ENCODE measurements at regions not wholly inside any gene's neighbourhood (a gene's known extent, or its start where the extent isn't known, plus 50 kb on each side); places are given as distances from the start of the nearest gene placed in this dataset.

DNA sequence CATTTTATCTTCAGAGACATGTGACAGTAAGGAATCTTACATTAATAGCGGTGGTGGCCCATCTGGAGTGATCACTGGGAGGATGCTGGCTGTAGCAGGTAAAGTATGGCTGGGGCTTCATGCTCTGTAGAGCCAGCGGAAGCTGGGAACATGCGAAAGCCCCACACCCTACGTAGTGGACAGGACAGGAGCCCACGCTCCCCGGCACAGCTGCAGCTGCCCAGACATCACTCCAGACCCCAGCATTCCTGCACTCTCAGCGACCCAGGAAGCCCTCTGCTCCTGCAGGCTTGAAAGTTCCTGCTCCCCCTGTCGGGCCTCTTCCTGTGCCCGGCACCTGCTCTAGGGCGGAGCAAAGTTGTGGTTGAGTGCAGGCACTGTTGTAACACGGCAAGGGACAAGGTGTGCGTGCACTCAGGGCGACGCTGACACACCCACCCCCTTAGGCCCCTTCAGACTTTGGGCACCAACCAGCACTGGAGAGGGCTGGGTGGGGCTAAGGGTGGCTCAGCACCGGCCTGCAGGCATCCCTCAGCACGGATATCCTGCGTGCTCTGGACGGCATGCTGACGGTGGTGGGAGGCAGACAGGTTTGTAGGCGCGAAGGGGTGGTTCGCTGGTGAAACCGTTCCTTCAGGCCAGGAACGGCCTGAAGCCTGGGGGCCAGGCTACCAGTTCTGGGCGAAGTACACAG is 568.3 kb downstream of the FSCB start:
- H4K20me1 ChIP-seq (ENCODE audit: control insufficient read depth, extremely low read depth, insufficient read depth, low read length), result no peaks in the 10 kb centered on the region
- no peak overlapping the region for H3K9ac ChIP-seq (ENCODE audit: insufficient read depth, low read length)
- H3K9me3 ChIP-seq (ENCODE audit: control insufficient read depth, insufficient read depth, low read depth, low read length), result no peaks in the 10 kb centered on the region
- TF ChIP-seq EZH2 (IDR thresholded peaks at IDR 0.05; ENCODE audit: low read length, missing control alignments), result no peak
- TF ChIP-seq, protein P1, sequence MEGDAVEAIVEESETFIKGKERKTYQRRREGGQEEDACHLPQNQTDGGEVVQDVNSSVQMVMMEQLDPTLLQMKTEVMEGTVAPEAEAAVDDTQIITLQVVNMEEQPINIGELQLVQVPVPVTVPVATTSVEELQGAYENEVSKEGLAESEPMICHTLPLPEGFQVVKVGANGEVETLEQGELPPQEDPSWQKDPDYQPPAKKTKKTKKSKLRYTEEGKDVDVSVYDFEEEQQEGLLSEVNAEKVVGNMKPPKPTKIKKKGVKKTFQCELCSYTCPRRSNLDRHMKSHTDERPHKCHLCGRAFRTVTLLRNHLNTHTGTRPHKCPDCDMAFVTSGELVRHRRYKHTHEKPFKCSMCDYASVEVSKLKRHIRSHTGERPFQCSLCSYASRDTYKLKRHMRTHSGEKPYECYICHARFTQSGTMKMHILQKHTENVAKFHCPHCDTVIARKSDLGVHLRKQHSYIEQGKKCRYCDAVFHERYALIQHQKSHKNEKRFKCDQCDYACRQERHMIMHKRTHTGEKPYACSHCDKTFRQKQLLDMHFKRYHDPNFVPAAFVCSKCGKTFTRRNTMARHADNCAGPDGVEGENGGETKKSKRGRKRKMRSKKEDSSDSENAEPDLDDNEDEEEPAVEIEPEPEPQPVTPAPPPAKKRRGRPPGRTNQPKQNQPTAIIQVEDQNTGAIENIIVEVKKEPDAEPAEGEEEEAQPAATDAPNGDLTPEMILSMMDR (conservative IDR thresholded peaks at IDR 0.05 in 1 of 2, IDR thresholded peaks at IDR 0.05 in 1 of 2; ENCODE audit: low read depth in 1 of 2, low read length in 2 of 2), result no peak
- H3K79me2 ChIP-seq (ENCODE audit: control insufficient read depth, insufficient read depth, low read length), result no peaks in the 10 kb centered on the region
- H3K27ac ChIP-seq (ENCODE audit: insufficient read depth, low read length), result no peak overlapping the region
- no peak overlapping the region for H3K4me2 ChIP-seq (ENCODE audit: extremely low read depth, insufficient read depth, low read length)
- no peaks in the 10 kb centered on the region for H3K4me1 ChIP-seq (ENCODE audit: control insufficient read depth, extremely low read depth, insufficient read depth, low read length)
- no peak for DNase-seq (ENCODE audit: low read depth in 2 of 2)
- H3K27me3 ChIP-seq (ENCODE audit: control insufficient read depth, insufficient read depth, low read length), result no peaks in the 10 kb centered on the region
- H2AFZ ChIP-seq (ENCODE audit: low read length), result no peak overlapping the region
- H3K36me3 ChIP-seq (ENCODE audit: control insufficient read depth, insufficient read depth, low read length), result no peaks in the 10 kb centered on the region
- H3K4me3 ChIP-seq (replicated peaks in 1 of 4; ENCODE audit: control extremely low read depth in 1 of 4, insufficient read depth in 1 of 4, low read depth in 3 of 4, low read length in 4 of 4), result no peak overlapping the region

DNA sequence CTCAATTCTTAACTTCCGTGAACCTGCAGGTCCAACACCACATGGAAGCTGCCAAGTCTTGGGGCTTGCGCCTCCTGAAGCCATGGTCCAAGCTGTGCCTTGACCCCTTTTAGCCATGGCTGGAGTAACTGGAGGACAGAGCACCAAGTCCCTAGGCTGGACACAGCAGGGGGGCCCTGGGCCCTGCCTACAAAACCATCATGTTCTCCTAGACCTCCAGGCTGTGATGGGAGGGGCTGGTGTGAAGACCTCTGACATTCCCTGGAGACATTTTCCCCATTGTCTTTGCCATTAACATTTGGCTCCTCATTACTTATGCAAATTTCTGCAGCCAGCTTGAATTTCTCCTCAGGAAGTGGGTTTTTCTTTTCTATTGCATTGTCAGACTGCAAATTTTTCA is 570.1 kb downstream of the FSCB start:
- Histone ChIP-seq H3K4me1 (ENCODE audit: control insufficient read depth, extremely low read depth, insufficient read depth, low read length) (no peaks in the 10 kb centered on the region), H3K27ac (ENCODE audit: insufficient read depth, low read length) (no peak overlapping the region)
- TF ChIP-seq, protein P1 (conservative IDR thresholded peaks at IDR 0.05 in 1 of 2, IDR thresholded peaks at IDR 0.05 in 1 of 2; ENCODE audit: low read depth in 1 of 2, low read length in 2 of 2), result no peak
- TF ChIP-seq EZH2 (IDR thresholded peaks at IDR 0.05; ENCODE audit: low read length, missing control alignments), result no peak

DNA sequence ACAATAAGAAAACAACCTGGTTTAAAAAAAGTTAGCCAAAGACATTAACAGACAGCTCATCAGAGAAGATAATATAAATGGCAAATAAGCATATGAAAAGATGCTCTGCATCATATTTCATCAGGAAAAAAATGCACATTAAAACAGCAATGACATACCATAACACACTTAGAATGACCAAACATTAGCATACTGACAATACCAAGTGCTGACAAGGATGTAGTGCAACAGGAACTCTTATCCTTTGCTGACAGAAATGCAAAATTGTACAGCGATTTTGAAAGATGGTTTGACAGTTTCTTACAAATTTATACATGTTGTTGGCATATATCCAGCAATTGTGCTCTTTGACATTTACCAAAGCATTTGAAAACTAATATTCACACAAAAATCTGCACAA is 573.0 kb downstream of the FSCB start:
- H3K9ac ChIP-seq (ENCODE audit: insufficient read depth, low read length), result no peak overlapping the region
- no peaks in the 10 kb centered on the region for H3K4me1 ChIP-seq (ENCODE audit: control insufficient read depth, extremely low read depth, insufficient read depth, low read length)
- TF ChIP-seq EZH2 (IDR thresholded peaks at IDR 0.05; ENCODE audit: low read length, missing control alignments), result no peak
- TF ChIP-seq, protein P1 (conservative IDR thresholded peaks at IDR 0.05 in 1 of 2, IDR thresholded peaks at IDR 0.05 in 1 of 2; ENCODE audit: low read depth in 1 of 2, low read length in 2 of 2), result no peak
- H2AFZ ChIP-seq (ENCODE audit: low read length), result no peak overlapping the region
- H3K27me3 ChIP-seq (ENCODE audit: control insufficient read depth, insufficient read depth, low read length), result no peaks in the 10 kb centered on the region
- no peak for DNase-seq (ENCODE audit: low read depth in 2 of 2)
- H4K20me1 ChIP-seq (ENCODE audit: control insufficient read depth, extremely low read depth, insufficient read depth, low read length), result no peaks in the 10 kb centered on the region
- H3K4me3 ChIP-seq (replicated peaks in 1 of 4; ENCODE audit: control extremely low read depth in 1 of 4, insufficient read depth in 1 of 4, low read depth in 3 of 4, low read length in 4 of 4), result no peak overlapping the region
- H3K27ac ChIP-seq (ENCODE audit: insufficient read depth, low read length), result no peak overlapping the region
- H3K36me3 ChIP-seq (ENCODE audit: control insufficient read depth, insufficient read depth, low read length), result no peaks in the 10 kb centered on the region
- no peaks in the 10 kb centered on the region for H3K9me3 ChIP-seq (ENCODE audit: control insufficient read depth, insufficient read depth, low read depth, low read length)
- H3K79me2 ChIP-seq (ENCODE audit: control insufficient read depth, insufficient read depth, low read length), result no peaks in the 10 kb centered on the region
- no peak overlapping the region for H3K4me2 ChIP-seq (ENCODE audit: extremely low read depth, insufficient read depth, low read length)

More for the DNA sequence above, 570.1 kb downstream of the FSCB start:
- Histone ChIP-seq H3K79me2 (ENCODE audit: control insufficient read depth, insufficient read depth, low read length) (no peaks in the 10 kb centered on the region), H2AFZ (ENCODE audit: low read length) (no peak overlapping the region), H3K4me3 (replicated peaks in 1 of 4; ENCODE audit: control extremely low read depth in 1 of 4, insufficient read depth in 1 of 4, low read depth in 3 of 4, low read length in 4 of 4) (no peak overlapping the region), H3K9ac (ENCODE audit: insufficient read depth, low read length) (no peak overlapping the region), H3K36me3 (ENCODE audit: control insufficient read depth, insufficient read depth, low read length) (no peaks in the 10 kb centered on the region), H4K20me1 (ENCODE audit: control insufficient read depth, extremely low read depth, insufficient read depth, low read length) (no peaks in the 10 kb centered on the region), H3K9me3 (ENCODE audit: control insufficient read depth, insufficient read depth, low read depth, low read length) (no peaks in the 10 kb centered on the region), H3K27me3 (ENCODE audit: control insufficient read depth, insufficient read depth, low read length) (no peaks in the 10 kb centered on the region), H3K4me2 (ENCODE audit: extremely low read depth, insufficient read depth, low read length) (no peak overlapping the region)
- DNase-seq (ENCODE audit: low read depth in 2 of 2), result no peak
